Spinal cord (tissue), 9 donors: ENCODE measurements at regions not wholly inside any gene's neighbourhood (a gene's known extent, or its start where the extent isn't known, plus 50 kb on each side); places are given as distances from the start of the nearest gene placed in this dataset.
"Not testable (repeated sequence)": the region's sequence is repeated elsewhere in the genome, so short reads cannot be mapped to it uniquely, and the experiment has no call there.

ENCODE experiments used
- DNase-seq, 6 donors: peaks; one replicate each; pipeline versions ENCODE4 v3.0.0 to v3.0.0-alpha.2; 2013 to 2015; ENCODE audit warnings: low spot score in 6 of 6, low read depth in 4 of 6
- H3K27ac ChIP-seq: one replicate; pipeline ENCODE4 v1.5.1; 2013; ENCODE audit warnings: low read depth, low read length, control low read depth
- H3K27me3 ChIP-seq: one replicate; pipeline ENCODE4 v1.6.1; 2013; ENCODE audit warnings: low read length; ENCODE audit not compliant: control insufficient read depth, insufficient read depth
- H3K36me3 ChIP-seq: one replicate; pipeline ENCODE4 v1.6.1; 2013; ENCODE audit warnings: low read length; ENCODE audit not compliant: control insufficient read depth, insufficient read depth
- H3K4me1 ChIP-seq: one replicate; pipeline ENCODE4 v1.6.1; 2013; ENCODE audit warnings: low read length; ENCODE audit not compliant: control insufficient read depth, insufficient read depth
- H3K4me3 ChIP-seq: one replicate; pipeline ENCODE4 v1.5.1; 2013; ENCODE audit warnings: low read depth, low read length, control low read depth
- H3K9me3 ChIP-seq: one replicate; pipeline ENCODE4 v1.6.1; 2013; ENCODE audit warnings: low read length; ENCODE audit not compliant: control insufficient read depth, insufficient read depth
- WGBS: methylation state at CpG from one replicate; pipeline ENCODE4 v1.1.5; 2013; ENCODE audit warnings: missing lambda C conversion rate; ENCODE audit not compliant: insufficient coverage; 5-methylcytosine and 5-hydroxymethylcytosine counted together
- donor health status: healthy.

GRCh38 chr2:78132391-78133370, 610.5 kb upstream of the LRRTM4 start:
- Histone ChIP-seq H3K4me3 (no peak overlapping the region), H3K27me3 (no peaks in the 10 kb centered on the region), H3K4me1 (no peaks in the 10 kb centered on the region), H3K9me3 (no peaks in the 10 kb centered on the region), H3K36me3 (no peaks in the 10 kb centered on the region), H3K27ac (no peak overlapping the region)
- peak in 1 of 6 donors; percentile 22 for DNase-seq
- WGBS = 69% methylated on average over 2 of the region's 4 CpGs

- Histone ChIP-seq H3K4me1 (no peaks in the 10 kb centered on the region), H3K27me3 (no peaks in the 10 kb centered on the region), H3K9me3 (peaks cover 3% of the 10 kb centered on the region), H3K27ac (no peak overlapping the region), H3K36me3 (no peaks in the 10 kb centered on the region), H3K4me3 (no peak overlapping the region)
- DNase-seq = no peak
- WGBS = 89% methylated on average over 9 of the region's 9 CpGs
Measured at GRCh38 chr2:78145395-78145996, 623.3 kb upstream of the LRRTM4 start.

- WGBS = 94% methylated on average over 8 of the region's 9 CpGs
- Histone ChIP-seq H3K27me3 (no peaks in the 10 kb centered on the region), H3K4me3 (no peak overlapping the region), H3K4me1 (no peaks in the 10 kb centered on the region), H3K9me3 (peaks cover 3% of the 10 kb centered on the region), H3K27ac (no peak overlapping the region), H3K36me3 (no peaks in the 10 kb centered on the region)
- DNase-seq = no peak
Measured at GRCh38 chr2:78145997-78146722, 624.0 kb upstream of the LRRTM4 start.

GRCh38 chr2:78147466-78147865, 625.3 kb upstream of the LRRTM4 start:
- DNase-seq = no peak
- peaks cover 3% of the 10 kb centered on the region for H3K9me3 ChIP-seq
- H3K27ac ChIP-seq = no peak overlapping the region
- no peak overlapping the region for H3K4me3 ChIP-seq
- no peaks in the 10 kb centered on the region for H3K27me3 ChIP-seq
- no peaks in the 10 kb centered on the region for H3K36me3 ChIP-seq
- WGBS = 100% methylated on average over 1 of the region's 2 CpGs
- H3K4me1 ChIP-seq = no peaks in the 10 kb centered on the region

GRCh38 chr2:78154586-78154985, 632.4 kb upstream of the LRRTM4 start:
- H3K9me3 ChIP-seq = no peaks in the 10 kb centered on the region
- DNase-seq = no peak
- 20% methylated on average over 1 of the region's 2 CpGs for WGBS

GRCh38 chr2:78162202-78162601, 640.0 kb upstream of the LRRTM4 start:
- Histone ChIP-seq H3K4me1 (no peaks in the 10 kb centered on the region), H3K27ac (no peak overlapping the region), H3K27me3 (no peaks in the 10 kb centered on the region), H3K36me3 (no peaks in the 10 kb centered on the region), H3K9me3 (no peaks in the 10 kb centered on the region), H3K4me3 (no peak overlapping the region)
- no peak for DNase-seq
- WGBS = 100% methylated on average over 1 of the region's 2 CpGs

More at GRCh38 chr2:78154586-78154985, 632.4 kb upstream of the LRRTM4 start:
- Histone ChIP-seq H3K4me3 (no peak overlapping the region), H3K27ac (no peak overlapping the region), H3K36me3 (no peaks in the 10 kb centered on the region), H3K27me3 (no peaks in the 10 kb centered on the region), H3K4me1 (no peaks in the 10 kb centered on the region)

GRCh38 chr2:78172157-78172556, 650.0 kb upstream of the LRRTM4 start:
- H3K4me3 ChIP-seq, H3K36me3 ChIP-seq, H3K27me3 ChIP-seq, DNase-seq, H3K9me3 ChIP-seq, H3K27ac ChIP-seq, H3K4me1 ChIP-seq: not testable (repeated sequence)
- WGBS = no CpG with 5 or more reads among the region's 9 CpGs

- no peak overlapping the region for H3K27ac ChIP-seq
- no peak overlapping the region for H3K4me3 ChIP-seq
- no peaks in the 10 kb centered on the region for H3K9me3 ChIP-seq
- DNase-seq = peak in 1 of 6 donors; percentile 1
- no peaks in the 10 kb centered on the region for H3K36me3 ChIP-seq
- no peaks in the 10 kb centered on the region for H3K4me1 ChIP-seq
- 30% methylated on average over 2 of the region's 2 CpGs for WGBS
- H3K27me3 ChIP-seq = no peaks in the 10 kb centered on the region
Measured at GRCh38 chr2:78175645-78176044, 653.5 kb upstream of the LRRTM4 start.

GRCh38 chr2:78201064-78201575, 678.9 kb upstream of the LRRTM4 start:
- no peaks in the 10 kb centered on the region for H3K36me3 ChIP-seq
- DNase-seq = peak in 1 of 6 donors; percentile 8
- no peaks in the 10 kb centered on the region for H3K4me1 ChIP-seq
- no peaks in the 10 kb centered on the region for H3K27me3 ChIP-seq
- peak overlapping the region; percentile 16 for H3K27ac ChIP-seq
- no peaks in the 10 kb centered on the region for H3K9me3 ChIP-seq
- WGBS = no CpG with 5 or more reads among the region's 2 CpGs
- no peak overlapping the region for H3K4me3 ChIP-seq
